ENCODE measurements at regions not wholly inside any gene's neighbourhood (a gene's known extent, or its start where the extent isn't known, plus 50 kb on each side); places are given as distances from the start of the nearest gene placed in this dataset.

DNA sequence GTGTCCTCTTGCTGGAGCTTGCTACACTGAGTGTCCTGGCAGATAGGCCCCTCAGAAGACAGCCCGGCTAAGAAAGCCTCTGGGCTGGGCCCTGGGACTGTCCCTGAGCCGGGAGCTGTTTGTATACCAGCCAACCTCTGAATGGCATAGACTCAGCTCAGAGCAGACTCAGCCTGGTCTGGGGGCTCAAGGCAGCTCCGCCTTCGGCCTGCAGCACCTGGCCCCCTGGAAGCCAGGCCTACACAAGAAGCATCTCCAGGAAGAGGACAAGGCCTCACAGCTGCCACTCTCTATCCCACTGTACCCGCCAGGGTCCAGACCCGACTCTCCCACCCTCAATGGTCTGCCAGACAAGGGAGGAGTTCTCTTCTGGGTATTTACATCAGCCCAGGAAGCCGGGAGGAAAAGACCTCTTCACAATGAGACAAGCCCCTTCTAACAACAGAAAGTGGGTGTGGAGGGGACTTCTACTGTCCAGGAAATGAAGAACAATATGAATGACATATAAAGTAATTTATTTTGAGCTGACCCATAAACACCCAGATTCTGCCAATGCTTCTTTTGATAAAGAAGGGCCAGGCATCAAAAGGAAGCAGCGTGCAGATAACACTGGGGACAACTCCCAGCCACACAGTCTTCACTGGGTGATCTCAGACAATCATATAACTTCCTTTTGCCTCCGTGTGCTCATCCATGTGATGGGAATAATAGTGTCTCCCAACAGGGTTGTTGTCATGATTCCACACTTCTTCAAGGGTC is 110.2 kb downstream of the TPRA1 start:
- H3K27ac ChIP-seq = no peak overlapping the region
- peaks cover 12 to 18% of the 10 kb centered on the region in 2 donors for H3K4me1 ChIP-seq (replicated peaks in 1 of 2)
- in situ Hi-C loops (cut with MboI; ENCODE audit: low pct_unique_long_range_greater_than_20kb in 2 of 9, low sequenced_read_pairs in 9 of 9, unreplicated experiment in 9 of 9) = no loop called here
- ATAC-seq (replicated peaks in 6 of 8) = peak in 3 of 8 experiments; percentile 25 to 30 (median 27)
- no peak overlapping the region for H3K4me3 ChIP-seq
- 55 to 100% (median 91%) methylated on average over 1 to 5 of the region's 9 CpGs; no CpG with 5 or more reads in 3 of the 10 experiments for WGBS, 10 experiments

DNA sequence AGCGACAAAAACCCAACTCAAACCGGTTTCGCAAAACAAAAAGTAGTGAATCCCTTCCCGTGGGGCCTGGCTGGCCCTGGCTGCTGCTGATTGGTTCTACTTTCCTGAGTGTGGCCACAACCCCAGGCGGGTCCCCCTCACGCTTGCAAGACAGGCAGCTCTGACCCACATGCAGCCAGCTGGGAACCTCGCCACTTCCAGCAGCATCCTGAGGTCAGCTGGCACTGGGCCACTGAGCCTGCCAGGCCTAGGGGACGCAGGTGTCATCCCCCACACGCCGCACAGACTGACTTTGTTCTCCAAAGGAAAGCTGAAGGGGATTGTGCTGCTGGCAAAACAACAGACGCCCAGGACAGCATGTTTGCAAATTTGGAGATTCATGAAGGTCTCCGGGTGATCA is 111.1 kb downstream of the TPRA1 start:
- no peak overlapping the region for H3K27ac ChIP-seq
- 9 to 65% (median 37%) methylated on average over 1 to 9 of the region's 12 CpGs; no CpG with 5 or more reads in 3 of the 10 experiments for WGBS, 10 experiments
- in situ Hi-C loops (cut with MboI; ENCODE audit: low pct_unique_long_range_greater_than_20kb in 2 of 9, low sequenced_read_pairs in 9 of 9, unreplicated experiment in 9 of 9) = no loop called here
- H3K4me3 ChIP-seq = no peak overlapping the region
- H3K4me1 ChIP-seq (replicated peaks in 1 of 2) = peaks cover 12 to 18% of the 10 kb centered on the region in 2 donors
- peak in 6 of 8 experiments; percentile 26 to 94 (median 89) for ATAC-seq (replicated peaks in 6 of 8)

DNA sequence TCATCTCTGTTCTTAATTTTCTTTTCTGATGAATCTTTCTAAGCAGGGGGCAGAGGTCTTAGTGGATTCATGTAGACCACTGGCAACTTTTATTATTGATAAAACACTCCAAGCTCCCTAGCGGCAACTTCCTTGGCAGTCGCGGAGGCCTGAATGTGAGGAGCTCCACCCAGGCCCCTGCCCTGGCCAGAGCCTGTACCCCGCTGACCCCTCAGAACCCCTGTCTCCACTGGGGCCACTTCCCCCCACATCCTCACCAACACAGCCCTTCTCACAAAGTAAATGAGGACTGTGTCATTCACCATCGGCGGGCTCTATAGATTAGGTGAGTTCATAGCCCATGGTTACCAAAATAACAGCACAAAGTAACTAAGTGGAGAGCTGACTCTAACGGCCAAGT is 111.6 kb downstream of the TPRA1 start:
- peak in 5 of 8 experiments; percentile 28 to 47 (median 31) for ATAC-seq (replicated peaks in 6 of 8)
- WGBS, 10 experiments = 7 to 66% (median 50%) methylated on average over 3 of the region's 7 CpGs; no CpG with 5 or more reads in 6 of the 10 experiments
- H3K4me3 ChIP-seq = no peak overlapping the region
- in situ Hi-C loops (cut with MboI; ENCODE audit: low pct_unique_long_range_greater_than_20kb in 2 of 9, low sequenced_read_pairs in 9 of 9, unreplicated experiment in 9 of 9) = no loop called here
- peaks cover 12 to 18% of the 10 kb centered on the region in 2 donors for H3K4me1 ChIP-seq (replicated peaks in 1 of 2)
- H3K27ac ChIP-seq = no peak overlapping the region

DNA sequence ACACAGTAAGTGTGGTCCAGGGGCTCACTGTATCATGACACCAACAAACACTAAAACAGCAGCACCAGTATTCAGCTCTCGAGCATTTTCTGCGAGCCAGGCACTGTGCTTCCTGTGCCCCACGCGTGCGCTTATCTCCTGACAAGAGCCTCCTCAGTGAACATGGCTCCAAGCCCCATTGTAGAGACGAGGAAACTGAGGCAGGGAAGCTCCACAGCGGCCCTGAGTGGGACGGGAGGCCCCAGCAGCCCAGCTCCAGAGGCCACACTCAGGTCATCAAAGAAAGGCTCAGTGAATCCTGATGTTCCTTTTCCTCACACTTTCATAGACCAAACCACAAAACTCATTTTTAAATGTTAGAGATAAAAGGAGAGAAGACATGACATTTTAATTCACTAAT is 113.1 kb downstream of the TPRA1 start:
- H3K4me1 ChIP-seq (replicated peaks in 1 of 2) = peaks cover 12 to 21% of the 10 kb centered on the region in 2 donors
- no peak for ATAC-seq (replicated peaks in 6 of 8)
- in situ Hi-C loops (cut with MboI; ENCODE audit: low pct_unique_long_range_greater_than_20kb in 2 of 9, low sequenced_read_pairs in 9 of 9, unreplicated experiment in 9 of 9) = no loop called here
- no peak overlapping the region for H3K4me3 ChIP-seq
- H3K27ac ChIP-seq = no peak overlapping the region
- 20 to 97% (median 60%) methylated on average over 1 to 8 of the region's 8 CpGs; no CpG with 5 or more reads in 3 of the 10 experiments for WGBS, 10 experiments

DNA sequence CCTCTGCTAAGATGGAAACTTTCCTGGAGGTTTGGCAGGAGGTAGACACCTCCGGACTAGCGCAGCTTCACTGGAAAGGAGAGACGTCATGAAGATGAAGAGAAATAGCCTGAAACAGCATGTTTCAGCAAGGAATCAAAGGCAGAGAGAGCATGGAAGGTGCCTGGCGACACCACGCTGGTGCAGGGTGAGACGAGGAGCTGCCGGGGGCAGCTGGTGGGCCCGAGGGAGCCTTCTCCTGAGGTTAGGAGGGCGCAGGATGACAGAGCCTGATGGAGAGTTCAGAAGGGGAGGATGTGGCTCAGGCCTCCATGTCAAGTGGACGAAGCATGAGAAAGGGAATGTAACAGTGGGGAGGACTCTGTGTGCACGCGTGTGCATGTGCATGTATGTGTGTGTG is 113.6 kb downstream of the TPRA1 start:
- in situ Hi-C loops (cut with MboI; ENCODE audit: low pct_unique_long_range_greater_than_20kb in 2 of 9, low sequenced_read_pairs in 9 of 9, unreplicated experiment in 9 of 9) = no loop called here
- Histone ChIP-seq H3K4me1 (replicated peaks in 1 of 2) (peaks cover 12 to 21% of the 10 kb centered on the region in 2 donors), H3K27ac (no peak overlapping the region), H3K4me3 (no peak overlapping the region)
- no peak for ATAC-seq (replicated peaks in 6 of 8)
- 52 to 92% (median 85%) methylated on average over 1 to 11 of the region's 12 CpGs; no CpG with 5 or more reads in 2 of the 10 experiments for WGBS, 10 experiments

DNA sequence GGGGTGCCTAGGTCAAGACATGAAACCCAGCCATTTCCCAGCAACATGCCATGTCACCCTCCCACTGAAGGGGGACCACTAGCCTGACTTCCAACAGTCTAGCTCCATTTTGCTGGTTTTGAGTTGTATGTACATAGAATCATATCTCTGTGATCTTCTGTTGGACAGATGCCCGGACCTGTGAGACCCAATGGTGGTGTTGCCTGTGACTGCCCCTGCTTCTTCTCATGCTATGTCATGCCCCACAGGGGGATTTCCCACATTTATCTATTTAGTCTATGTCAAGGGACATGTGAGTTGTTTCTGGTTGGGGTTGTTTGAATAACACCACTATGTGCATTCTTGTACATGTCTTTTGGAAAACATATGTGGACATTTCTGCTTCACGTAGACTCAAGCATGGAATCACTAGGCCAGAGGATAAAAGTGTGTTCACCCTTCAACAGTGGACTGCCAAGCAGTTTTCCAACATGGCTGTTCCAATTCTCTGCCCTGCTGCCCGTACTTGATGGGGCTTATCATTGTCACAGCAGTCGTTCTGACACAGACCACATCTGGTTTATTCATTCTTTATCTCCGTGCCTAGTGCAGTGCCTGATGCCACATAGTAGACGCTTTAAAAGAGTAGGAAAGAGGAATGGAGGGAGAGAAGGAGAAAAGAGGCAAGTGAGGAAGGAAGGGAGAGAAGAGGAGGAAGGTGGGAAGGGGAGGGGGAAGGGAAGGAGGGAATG is 114.4 kb downstream of the TPRA1 start:
- H3K27ac ChIP-seq = no peak overlapping the region
- in situ Hi-C loops (cut with MboI; ENCODE audit: low pct_unique_long_range_greater_than_20kb in 2 of 9, low sequenced_read_pairs in 9 of 9, unreplicated experiment in 9 of 9) = no loop called here
- H3K4me3 ChIP-seq = no peak overlapping the region
- no peak for ATAC-seq (replicated peaks in 6 of 8)
- H3K4me1 ChIP-seq (replicated peaks in 1 of 2) = peaks cover 12 to 25% of the 10 kb centered on the region in 2 donors
- 48 to 100% (median 82%) methylated on average over 1 to 5 of the region's 6 CpGs; no CpG with 5 or more reads in 2 of the 10 experiments for WGBS, 10 experiments

DNA sequence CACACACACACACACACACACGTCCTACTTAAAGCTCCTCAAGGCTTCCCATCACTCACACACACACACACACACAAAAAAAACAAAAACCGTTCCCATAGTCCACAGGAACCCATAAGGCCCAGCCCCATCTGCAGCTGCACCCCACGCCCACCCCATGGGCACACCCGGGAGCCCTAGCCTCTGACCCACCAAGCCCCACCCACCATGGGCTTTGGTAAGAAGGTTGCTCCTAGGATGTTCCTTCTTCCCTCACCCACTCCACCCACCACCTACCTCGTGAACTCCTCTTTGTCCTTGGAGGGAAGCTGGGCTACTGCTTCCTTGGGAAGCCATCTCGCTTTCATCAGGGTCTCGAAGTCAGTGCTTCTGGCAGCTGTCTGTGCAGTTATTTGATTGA is 115.1 kb downstream of the TPRA1 start:
- H3K27ac ChIP-seq = no peak overlapping the region
- WGBS, 10 experiments = 40 to 100% (median 84%) methylated on average over 1 to 3 of the region's 7 CpGs; no CpG with 5 or more reads in 4 of the 10 experiments
- H3K4me3 ChIP-seq = no peak overlapping the region
- ATAC-seq (replicated peaks in 6 of 8) = peak in 1 of 8 experiments; percentile 17
- in situ Hi-C loops (cut with MboI; ENCODE audit: low pct_unique_long_range_greater_than_20kb in 2 of 9, low sequenced_read_pairs in 9 of 9, unreplicated experiment in 9 of 9) = no loop called here
- peaks cover 12 to 24% of the 10 kb centered on the region in 2 donors for H3K4me1 ChIP-seq (replicated peaks in 1 of 2)

DNA sequence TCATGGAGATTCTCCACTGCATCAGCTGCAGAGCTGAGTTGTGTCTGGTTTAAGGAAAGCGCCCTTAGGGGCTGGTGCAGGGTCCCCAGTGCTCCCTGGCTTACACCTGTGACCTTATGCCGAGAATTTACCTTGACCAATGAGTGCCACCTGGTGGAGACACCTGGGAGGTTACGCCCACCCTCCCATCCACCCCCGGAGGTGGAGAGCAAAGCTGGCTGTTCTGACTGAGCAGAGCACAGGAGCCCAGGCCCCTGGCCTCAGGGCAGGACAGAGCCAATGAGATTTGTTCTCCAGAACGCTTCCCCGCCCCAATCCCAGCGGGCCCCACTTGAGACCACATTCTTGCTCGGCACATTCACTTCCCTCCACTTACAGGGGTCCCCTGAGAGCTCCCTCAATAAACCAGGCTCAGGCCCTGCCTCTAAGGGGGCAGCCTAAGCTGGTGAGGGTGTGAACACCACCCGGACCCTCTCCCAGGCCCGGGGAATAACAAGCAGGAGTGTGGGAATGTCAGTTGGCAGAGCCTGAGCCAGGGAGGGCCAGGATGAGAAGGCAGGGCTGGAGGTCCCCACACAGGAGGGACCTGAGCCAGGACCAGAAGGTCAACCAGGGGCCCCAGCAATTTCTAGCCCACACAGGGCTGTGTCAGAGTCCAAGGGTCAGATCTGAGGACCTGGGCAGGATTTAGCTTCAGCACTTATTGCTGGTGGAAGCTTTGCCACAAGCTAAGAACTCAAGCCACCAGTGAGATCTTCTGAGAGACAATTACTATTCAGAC is 117.1 kb downstream of the TPRA1 start:
- Histone ChIP-seq H3K4me1 (replicated peaks in 1 of 2) (peaks cover 0 to 8% of the 10 kb centered on the region in 2 donors), H3K4me3 (no peak overlapping the region), H3K27ac (no peak overlapping the region)
- in situ Hi-C loops (cut with MboI; ENCODE audit: low pct_unique_long_range_greater_than_20kb in 2 of 9, low sequenced_read_pairs in 9 of 9, unreplicated experiment in 9 of 9) = loop anchor here in 3 of 9 experiments (25.0 kb wide), 3 partner anchors 486 to 786 kb away; partner anchors contain the start of gene PLXNA1 (in 2 of the 3)
- WGBS, 10 experiments = 0 to 90% (median 72%) methylated on average over 1 to 3 of the region's 10 CpGs; no CpG with 5 or more reads in 7 of the 10 experiments
- peak in 2 of 8 experiments; percentile 38 to 42 for ATAC-seq (replicated peaks in 6 of 8)

DNA sequence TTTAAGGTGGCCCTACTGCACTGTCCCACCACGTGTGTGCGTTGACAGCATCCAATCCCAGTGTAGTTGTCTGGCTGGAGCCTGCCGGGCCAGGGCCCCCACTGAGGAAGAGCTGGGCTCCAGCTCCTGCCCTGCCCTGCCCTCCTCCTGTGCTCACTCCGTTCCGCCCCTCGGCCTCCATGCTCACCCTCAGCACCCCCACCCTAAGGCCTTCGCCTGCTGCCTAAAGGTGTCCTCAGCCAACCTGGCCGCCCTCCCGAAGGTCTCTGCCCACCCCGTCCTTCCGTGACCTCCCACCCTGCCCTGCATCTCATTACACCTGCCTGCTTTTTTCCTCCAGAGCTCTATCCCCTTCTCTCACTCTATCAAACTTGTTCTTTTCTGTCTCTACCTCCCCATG is 118.0 kb downstream of the TPRA1 start:
- no peak for ATAC-seq (replicated peaks in 6 of 8)
- Histone ChIP-seq H3K4me3 (no peak overlapping the region), H3K4me1 (replicated peaks in 1 of 2) (peaks cover 0 to 8% of the 10 kb centered on the region in 2 donors), H3K27ac (no peak overlapping the region)
- in situ Hi-C loops (cut with MboI; ENCODE audit: low pct_unique_long_range_greater_than_20kb in 2 of 9, low sequenced_read_pairs in 9 of 9, unreplicated experiment in 9 of 9) = loop anchor here in 3 of 9 experiments (25.0 kb wide), 3 partner anchors 485 to 785 kb away; partner anchors contain the start of gene PLXNA1 (in 2 of the 3)
- WGBS, 10 experiments = 17% methylated on average over 1 of the region's 11 CpGs; no CpG with 5 or more reads in 9 of the 10 experiments

DNA sequence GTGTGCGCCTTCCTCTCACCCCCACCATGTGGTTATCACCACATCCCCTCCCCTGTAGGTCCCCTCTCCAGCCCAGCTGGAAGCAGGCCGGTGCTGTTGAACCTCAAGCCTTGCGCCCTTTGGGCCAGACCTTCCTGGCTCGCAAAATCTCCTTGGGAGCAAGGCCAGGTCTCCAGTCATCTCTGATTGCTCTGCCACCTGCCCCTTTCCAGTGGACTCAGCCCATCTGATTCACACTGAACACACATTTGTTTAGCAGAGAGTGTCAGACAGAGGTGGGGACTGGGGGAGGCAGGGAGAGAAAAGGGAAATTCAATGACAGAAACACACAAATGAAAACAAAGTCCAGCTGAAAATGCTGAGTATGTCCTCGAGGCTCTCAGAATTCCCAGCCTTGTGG is 119.4 kb downstream of the TPRA1 start:
- WGBS, 10 experiments = 0 to 92% (median 56%) methylated on average over 1 to 4 of the region's 5 CpGs; no CpG with 5 or more reads in 4 of the 10 experiments
- peak in 1 of 8 experiments; percentile 53 for ATAC-seq (replicated peaks in 6 of 8)
- Histone ChIP-seq H3K27ac (peak overlapping the region in 1 of 2 donors; percentile 44), H3K4me3 (no peak overlapping the region), H3K4me1 (replicated peaks in 1 of 2) (peaks cover 0 to 8% of the 10 kb centered on the region in 2 donors)
- in situ Hi-C loops (cut with MboI; ENCODE audit: low pct_unique_long_range_greater_than_20kb in 2 of 9, low sequenced_read_pairs in 9 of 9, unreplicated experiment in 9 of 9) = loop anchor here in 3 of 9 experiments (25.0 kb wide), 3 partner anchors 484 to 784 kb away; partner anchors contain the start of gene PLXNA1 (in 2 of the 3)

DNA sequence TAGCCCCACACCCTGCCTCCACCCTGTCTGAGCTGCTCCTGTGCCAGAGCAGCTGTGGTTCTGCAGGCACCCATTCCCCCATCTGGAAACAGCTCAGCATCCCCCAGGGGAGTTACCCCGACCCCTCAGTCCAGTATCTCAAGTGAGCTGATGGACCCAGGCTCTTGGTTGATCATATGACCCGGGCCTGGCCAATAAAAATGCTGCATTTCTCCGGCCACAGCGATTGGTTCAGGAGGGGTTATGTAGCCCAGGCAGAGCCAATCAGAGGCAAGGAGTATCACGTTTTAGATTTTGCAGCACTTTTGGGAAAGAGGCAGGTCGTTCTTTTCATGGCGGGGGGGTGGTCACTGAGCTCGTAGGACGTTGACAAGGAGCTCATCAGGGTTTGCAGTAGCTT is 120.8 kb downstream of the TPRA1 start:
- Histone ChIP-seq H3K4me1 (replicated peaks in 1 of 2) (peaks cover 0 to 8% of the 10 kb centered on the region in 2 donors), H3K27ac (no peak overlapping the region), H3K4me3 (no peak overlapping the region)
- ATAC-seq (replicated peaks in 6 of 8) = no peak
- in situ Hi-C loops (cut with MboI; ENCODE audit: low pct_unique_long_range_greater_than_20kb in 2 of 9, low sequenced_read_pairs in 9 of 9, unreplicated experiment in 9 of 9) = loop anchor here in 3 of 9 experiments (25.0 kb wide), 3 partner anchors 482 to 782 kb away; partner anchors contain the start of gene PLXNA1 (in 2 of the 3)
- 0 to 92% (median 76%) methylated on average over 1 to 5 of the region's 9 CpGs; no CpG with 5 or more reads in 6 of the 10 experiments for WGBS, 10 experiments

DNA sequence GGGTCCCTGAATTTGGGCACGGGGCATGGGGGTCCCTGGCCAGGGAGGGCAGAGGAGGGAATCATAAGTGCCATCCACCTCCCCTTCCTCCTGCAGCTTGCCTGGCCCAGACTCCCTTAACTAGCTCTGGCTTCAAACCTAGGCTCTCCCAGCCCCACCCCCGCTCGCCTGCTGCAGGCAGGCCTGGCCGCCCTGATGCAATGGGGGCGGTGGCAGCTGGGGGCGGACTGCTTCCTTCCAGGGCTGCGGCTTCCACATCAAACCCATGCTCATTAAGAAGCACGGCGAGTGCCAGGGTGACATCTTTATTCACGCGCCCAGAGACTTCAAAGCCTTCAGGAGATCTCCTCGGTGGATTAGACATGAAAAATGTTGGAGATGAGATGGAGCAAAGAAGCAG is 123.1 kb downstream of the TPRA1 start:
- peak in 5 of 8 experiments; percentile 27 to 77 (median 44) for ATAC-seq (replicated peaks in 6 of 8)
- 33 to 82% (median 60%) methylated on average over 1 to 10 of the region's 12 CpGs; no CpG with 5 or more reads in 6 of the 10 experiments for WGBS, 10 experiments
- no peak overlapping the region for H3K27ac ChIP-seq

More for the DNA sequence above, 123.1 kb downstream of the TPRA1 start:
- Histone ChIP-seq H3K4me1 (replicated peaks in 1 of 2) (peaks cover 0 to 6% of the 10 kb centered on the region in 2 donors), H3K4me3 (no peak overlapping the region)
- in situ Hi-C loops (cut with MboI; ENCODE audit: low pct_unique_long_range_greater_than_20kb in 2 of 9, low sequenced_read_pairs in 9 of 9, unreplicated experiment in 9 of 9) = loop anchor here in 3 of 9 experiments (25.0 kb wide), 3 partner anchors 480 to 780 kb away; partner anchors contain the start of gene PLXNA1 (in 2 of the 3)
